Lower leg skin (tissue), 4 donors: ENCODE measurements at regions not wholly inside any gene's neighbourhood (a gene's known extent, or its start where the extent isn't known, plus 50 kb on each side); places are given as distances from the start of the nearest gene placed in this dataset.
"Not testable (repeated sequence)": the region's sequence is repeated elsewhere in the genome, so short reads cannot be mapped to it uniquely, and the experiment has no call there.

Source experiments
- DNase-seq, 2 donors: peaks; one replicate each; pipeline ENCODE4 v3.0.0-alpha.2; 2019; ENCODE audit warnings: low spot score in 2 of 2
- H3K4me3 ChIP-seq: fragments of 200-600 bp; sonication (generic); 2 replicates; pipeline ENCODE4 v1.5.1; 2017; ENCODE audit warnings: mild to moderate bottlenecking, low read depth; ENCODE audit not compliant: poor library complexity, severe bottlenecking
- CTCF ChIP-seq, 3 donors: fragments of 450-650 bp; IDR thresholded peaks; one replicate each; pipeline ENCODE4 v1.5.1; 2016; ENCODE audit warnings: antibody characterized with exemption in 3 of 3, mild to moderate bottlenecking in 3 of 3, moderate library complexity in 2 of 3
- POLR2A ChIP-seq, 2 donors: fragments of 450-650 bp; IDR thresholded peaks; one replicate each; pipeline ENCODE4 v1.6.1; 2016 to 2017; ENCODE audit warnings: antibody characterized with exemption in 2 of 2, mild to moderate bottlenecking in 1 of 2, moderate library complexity in 1 of 2
- WGBS, 2 donors: methylation state at CpG; one replicate each; pipeline ENCODE4 v1.1.5; 2018; 5-methylcytosine and 5-hydroxymethylcytosine counted together
- intact Hi-C: fragments of 100-400 bp; cut with DNase I; formaldehyde crosslinking; loops from one replicate; pipeline ENCODE4 v1.15.0; 2023; ENCODE audit warnings: low total_unique reads

GRCh38 chr4:85126991-85127591 lies 160.6 kb upstream of the WDFY3 start:
- H3K4me3 ChIP-seq, result no peak overlapping the region
- WGBS, 2 donors, result 90 to 93% methylated on average over 6 of the region's 6 CpGs
- no peak for TF ChIP-seq CTCF (IDR thresholded peaks at IDR 0.05)
- no peak for TF ChIP-seq POLR2A (IDR thresholded peaks at IDR 0.05)
- DNase-seq, result no peak
- intact Hi-C loops, result no loop called here

GRCh38 chr4:85127653-85128052 lies 161.2 kb upstream of the WDFY3 start:
- no peak overlapping the region for H3K4me3 ChIP-seq
- intact Hi-C loops, result no loop called here
- no peak for DNase-seq
- TF ChIP-seq POLR2A (IDR thresholded peaks at IDR 0.05) (no peak), CTCF (IDR thresholded peaks at IDR 0.05) (no peak)
- WGBS, 2 donors, result 43 to 51% methylated on average over 10 of the region's 10 CpGs

GRCh38 chr4:85128246-85129204 lies 162.0 kb upstream of the WDFY3 start:
- WGBS, 2 donors, result 78 to 84% methylated on average over 18 of the region's 18 CpGs
- TF ChIP-seq CTCF (IDR thresholded peaks at IDR 0.05) (no peak), POLR2A (IDR thresholded peaks at IDR 0.05) (no peak)
- no peak for DNase-seq
- no peak overlapping the region for H3K4me3 ChIP-seq
- intact Hi-C loops, result no loop called here

GRCh38 chr4:85129354-85130125 lies 163.1 kb upstream of the WDFY3 start:
- intact Hi-C loops, H3K4me3 ChIP-seq, DNase-seq: not testable (repeated sequence)
- WGBS, 2 donors, result 67 to 83% methylated on average over 2 to 5 of the region's 5 CpGs

- no peak for TF ChIP-seq CTCF (IDR thresholded peaks at IDR 0.05)
- no peak for TF ChIP-seq POLR2A (IDR thresholded peaks at IDR 0.05)
- no peak for DNase-seq
- H3K4me3 ChIP-seq, result no peak overlapping the region
- intact Hi-C loops, result no loop called here
Measured at GRCh38 chr4:85132117-85132516, 165.6 kb upstream of the WDFY3 start.

GRCh38 chr4:85132570-85132969 lies 166.1 kb upstream of the WDFY3 start:
- intact Hi-C loops, result no loop called here
- TF ChIP-seq POLR2A (IDR thresholded peaks at IDR 0.05), result no peak
- TF ChIP-seq CTCF (IDR thresholded peaks at IDR 0.05), result no peak
- 66 to 76% methylated on average over 2 of the region's 2 CpGs for WGBS, 2 donors
- no peak for DNase-seq
- H3K4me3 ChIP-seq, result no peak overlapping the region

GRCh38 chr4:85139749-85140148 lies 173.3 kb upstream of the WDFY3 start:
- intact Hi-C loops, H3K4me3 ChIP-seq, DNase-seq: not testable (repeated sequence)
- 81 to 98% methylated on average over 3 of the region's 3 CpGs for WGBS, 2 donors
